Vagina (tissue), 2 donors: ENCODE measurements at regions not wholly inside any gene's neighbourhood (a gene's known extent, or its start where the extent isn't known, plus 50 kb on each side); places are given as distances from the start of the nearest gene placed in this dataset.

Experiments
- POLR2A ChIP-seq, 2 donors: fragments of 450-650 bp; IDR thresholded peaks; one replicate each; pipeline ENCODE4 v1.6.1; 2017; ENCODE audit warnings: antibody characterized with exemption in 2 of 2, mild to moderate bottlenecking in 2 of 2, moderate library complexity in 2 of 2
- TF ChIP-seq, protein P1 (sequence below), 3 experiments: fragments of 450-650 bp in 2 of 3; fragments of 200-600 bp in 1 of 3; sonication (generic) in 1 of 3; IDR thresholded peaks; one replicate each; pipeline ENCODE4 v1.5.1; 2017 to 2019; ENCODE audit warnings: antibody characterized with exemption in 3 of 3, mild to moderate bottlenecking in 2 of 3, moderate library complexity in 2 of 3

DNA sequence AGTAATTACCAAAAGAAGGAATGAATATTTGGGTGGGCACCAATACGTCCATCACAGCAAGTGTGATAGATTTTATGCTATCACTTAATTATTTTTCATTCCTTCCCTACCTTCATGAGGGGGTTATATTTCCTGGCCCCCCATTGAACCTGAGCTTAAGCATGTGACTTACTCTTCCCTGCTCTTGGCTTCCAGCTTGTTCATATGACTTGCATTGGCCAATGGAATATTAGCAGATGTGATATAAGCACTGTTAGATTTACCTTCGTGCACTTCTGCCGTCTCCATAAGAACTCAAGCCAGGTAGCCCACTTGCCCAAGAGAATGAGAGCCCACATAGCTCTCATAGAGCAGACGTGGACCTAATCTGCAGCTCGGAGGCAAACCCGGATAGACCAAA is 99.1 kb upstream of the SMARCA2 start:
- TF ChIP-seq, protein P1, sequence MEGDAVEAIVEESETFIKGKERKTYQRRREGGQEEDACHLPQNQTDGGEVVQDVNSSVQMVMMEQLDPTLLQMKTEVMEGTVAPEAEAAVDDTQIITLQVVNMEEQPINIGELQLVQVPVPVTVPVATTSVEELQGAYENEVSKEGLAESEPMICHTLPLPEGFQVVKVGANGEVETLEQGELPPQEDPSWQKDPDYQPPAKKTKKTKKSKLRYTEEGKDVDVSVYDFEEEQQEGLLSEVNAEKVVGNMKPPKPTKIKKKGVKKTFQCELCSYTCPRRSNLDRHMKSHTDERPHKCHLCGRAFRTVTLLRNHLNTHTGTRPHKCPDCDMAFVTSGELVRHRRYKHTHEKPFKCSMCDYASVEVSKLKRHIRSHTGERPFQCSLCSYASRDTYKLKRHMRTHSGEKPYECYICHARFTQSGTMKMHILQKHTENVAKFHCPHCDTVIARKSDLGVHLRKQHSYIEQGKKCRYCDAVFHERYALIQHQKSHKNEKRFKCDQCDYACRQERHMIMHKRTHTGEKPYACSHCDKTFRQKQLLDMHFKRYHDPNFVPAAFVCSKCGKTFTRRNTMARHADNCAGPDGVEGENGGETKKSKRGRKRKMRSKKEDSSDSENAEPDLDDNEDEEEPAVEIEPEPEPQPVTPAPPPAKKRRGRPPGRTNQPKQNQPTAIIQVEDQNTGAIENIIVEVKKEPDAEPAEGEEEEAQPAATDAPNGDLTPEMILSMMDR (IDR thresholded peaks at IDR 0.05): no peak
- no peak for TF ChIP-seq POLR2A (IDR thresholded peaks at IDR 0.05)
